Gastroesophageal sphincter (tissue), 4 donors: ENCODE measurements at regions not wholly inside any gene's neighbourhood (a gene's known extent, or its start where the extent isn't known, plus 50 kb on each side); places are given as distances from the start of the nearest gene placed in this dataset.

Experiments
- ATAC-seq: fragments of 150-250 bp; one replicate; pipeline ENCODE4 v1.9.1; 2016; ENCODE audit warnings: mild to moderate bottlenecking, moderate library complexity
- H3K27ac ChIP-seq, 4 donors: fragments of 200-600 bp; sonication (generic) in 3 of 4; 1 replicate in 3 of 4; 2 replicates in 1 of 4; pipeline ENCODE4 v1.5.1; 2016 to 2019
- H3K27me3 ChIP-seq: fragments of 200-600 bp; sonication (generic); one replicate; pipeline ENCODE4 v1.5.1; 2019
- H3K36me3 ChIP-seq, 2 donors: fragments of 200-600 bp; sonication (generic); one replicate each; pipeline ENCODE4 v1.5.1; 2019; ENCODE audit warnings: control low read depth in 1 of 2
- H3K4me1 ChIP-seq, 3 donors: fragments of 200-600 bp; sonication (generic); 1 replicate in 2 of 3; 2 replicates in 1 of 3; pipeline ENCODE4 v1.5.1; 2016 to 2019; ENCODE audit warnings: control low read depth in 2 of 3
- H3K4me3 ChIP-seq, 2 donors: fragments of 200-600 bp; sonication (generic); one replicate each; pipeline ENCODE4 v1.5.1; 2019; ENCODE audit warnings: mild to moderate bottlenecking in 1 of 2, moderate library complexity in 1 of 2
- H3K9me3 ChIP-seq, 3 donors: fragments of 200-600 bp; sonication (generic); one replicate each; pipeline ENCODE4 v1.5.1; 2017 to 2019; ENCODE audit warnings: control low read depth in 2 of 3
- EP300 ChIP-seq: sonication (generic); formaldehyde crosslinking; IDR thresholded peaks from one replicate; pipeline ENCODE4 v1.6.1; 2017; ENCODE audit warnings: antibody characterized with exemption, mild to moderate bottlenecking
- POLR2A ChIP-seq, 2 donors: fragments of 450-650 bp; IDR thresholded peaks; one replicate each; pipeline ENCODE4 v1.6.1; 2017; ENCODE audit warnings: antibody characterized with exemption in 2 of 2, mild to moderate bottlenecking in 2 of 2, moderate library complexity in 1 of 2
- POLR2AphosphoS5 ChIP-seq: sonication (generic); formaldehyde crosslinking; IDR thresholded peaks from one replicate; pipeline ENCODE4 v1.6.1; 2017; ENCODE audit warnings: antibody characterized with exemption
- WGBS, 2 donors: methylation state at CpG; one replicate each; pipeline ENCODE4 v1.1.5; 2018; ENCODE audit warnings: low coverage in 1 of 2; 5-methylcytosine and 5-hydroxymethylcytosine counted together
- TF ChIP-seq, protein P1 (sequence below), 4 experiments: fragments of 200-600 bp in 2 of 4; fragments of 450-650 bp in 2 of 4; sonication (generic) in 1 of 4; IDR thresholded peaks; one replicate each; pipeline ENCODE4 v1.5.1; 2017 to 2019; ENCODE audit warnings: antibody characterized with exemption in 4 of 4, mild to moderate bottlenecking in 2 of 4, moderate library complexity in 2 of 4

GRCh38 chr3:153574445-153574844, 412.4 kb downstream of the RAP2B start:
- Histone ChIP-seq H3K27me3 (no peaks in the 10 kb centered on the region), H3K9me3 (no peaks in the 10 kb centered on the region), H3K36me3 (no peaks in the 10 kb centered on the region), H3K4me3 (no peak overlapping the region), H3K27ac (no peak overlapping the region), H3K4me1 (no peaks in the 10 kb centered on the region)
- 64 to 85% methylated on average over 2 of the region's 2 CpGs for whole genome bisulfite sequencing, 2 donors
- TF ChIP-seq EP300 (no peak), POLR2A (IDR thresholded peaks at IDR 0.05) (no peak), POLR2AphosphoS5 (no peak)
- TF ChIP-seq, protein P1, sequence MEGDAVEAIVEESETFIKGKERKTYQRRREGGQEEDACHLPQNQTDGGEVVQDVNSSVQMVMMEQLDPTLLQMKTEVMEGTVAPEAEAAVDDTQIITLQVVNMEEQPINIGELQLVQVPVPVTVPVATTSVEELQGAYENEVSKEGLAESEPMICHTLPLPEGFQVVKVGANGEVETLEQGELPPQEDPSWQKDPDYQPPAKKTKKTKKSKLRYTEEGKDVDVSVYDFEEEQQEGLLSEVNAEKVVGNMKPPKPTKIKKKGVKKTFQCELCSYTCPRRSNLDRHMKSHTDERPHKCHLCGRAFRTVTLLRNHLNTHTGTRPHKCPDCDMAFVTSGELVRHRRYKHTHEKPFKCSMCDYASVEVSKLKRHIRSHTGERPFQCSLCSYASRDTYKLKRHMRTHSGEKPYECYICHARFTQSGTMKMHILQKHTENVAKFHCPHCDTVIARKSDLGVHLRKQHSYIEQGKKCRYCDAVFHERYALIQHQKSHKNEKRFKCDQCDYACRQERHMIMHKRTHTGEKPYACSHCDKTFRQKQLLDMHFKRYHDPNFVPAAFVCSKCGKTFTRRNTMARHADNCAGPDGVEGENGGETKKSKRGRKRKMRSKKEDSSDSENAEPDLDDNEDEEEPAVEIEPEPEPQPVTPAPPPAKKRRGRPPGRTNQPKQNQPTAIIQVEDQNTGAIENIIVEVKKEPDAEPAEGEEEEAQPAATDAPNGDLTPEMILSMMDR (IDR thresholded peaks at IDR 0.05) = no peak
- no peak for ATAC-seq

GRCh38 chr3:153577059-153577736, 415.2 kb downstream of the RAP2B start:
- WGBS, 2 donors = 38 to 74% methylated on average over 1 to 3 of the region's 3 CpGs
- Histone ChIP-seq H3K27ac (no peak overlapping the region), H3K4me1 (no peaks in the 10 kb centered on the region), H3K4me3 (no peak overlapping the region), H3K9me3 (no peaks in the 10 kb centered on the region), H3K36me3 (no peaks in the 10 kb centered on the region), H3K27me3 (no peaks in the 10 kb centered on the region)
- ATAC-seq = no peak
- TF ChIP-seq EP300 = no peak
- TF ChIP-seq POLR2A (IDR thresholded peaks at IDR 0.05) = no peak
- no peak for TF ChIP-seq POLR2AphosphoS5
- TF ChIP-seq, protein P1 (IDR thresholded peaks at IDR 0.05) = no peak

DNA sequence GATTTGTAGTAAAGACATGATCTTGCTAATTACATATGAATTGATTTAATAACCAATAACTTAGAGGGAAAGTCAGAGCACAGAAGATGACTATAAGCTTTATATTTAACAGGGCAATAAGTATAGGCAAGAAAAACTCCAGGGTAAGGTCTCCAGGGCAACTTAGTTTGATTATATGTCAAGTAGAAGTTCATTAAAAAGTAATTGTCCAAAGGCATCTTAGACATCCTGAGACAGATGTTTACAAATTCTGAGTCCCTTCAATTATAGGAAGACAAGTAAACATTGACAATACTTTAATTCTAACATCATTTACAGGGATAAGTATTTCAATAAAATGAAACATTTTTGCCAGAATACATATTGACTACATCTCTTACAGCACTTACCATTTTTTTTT, 416.0 kb downstream of the RAP2B start:
- TF ChIP-seq POLR2AphosphoS5 (no peak), POLR2A (IDR thresholded peaks at IDR 0.05) (no peak)
- TF ChIP-seq, protein P1 (IDR thresholded peaks at IDR 0.05) = no peak
- ATAC-seq = no peak
- Histone ChIP-seq H3K36me3 (no peaks in the 10 kb centered on the region), H3K4me3 (no peak overlapping the region), H3K27me3 (no peaks in the 10 kb centered on the region), H3K9me3 (no peaks in the 10 kb centered on the region), H3K27ac (no peak overlapping the region), H3K4me1 (no peaks in the 10 kb centered on the region)

DNA sequence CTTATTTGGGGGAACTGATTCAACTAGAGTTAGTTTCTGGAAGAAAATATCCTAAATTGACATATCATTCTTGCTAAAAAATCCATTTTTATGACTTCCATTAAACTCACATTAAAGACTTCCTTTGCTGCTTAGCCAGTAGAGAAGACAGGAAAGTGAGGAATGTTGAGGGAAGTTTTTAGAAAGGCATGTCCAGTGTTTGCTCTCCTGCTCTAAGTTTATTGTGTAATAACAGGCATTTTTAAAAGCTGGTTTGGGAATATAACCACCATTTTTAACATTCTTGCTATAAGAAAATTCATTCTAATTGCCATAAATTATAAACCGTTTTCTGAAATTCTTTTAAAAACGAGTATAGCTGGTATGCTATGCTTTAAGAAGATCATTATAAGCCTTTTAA, 428.0 kb downstream of the RAP2B start:
- Histone ChIP-seq H3K27me3 (no peaks in the 10 kb centered on the region), H3K36me3 (no peaks in the 10 kb centered on the region), H3K9me3 (no peaks in the 10 kb centered on the region), H3K27ac (no peak overlapping the region), H3K4me3 (no peak overlapping the region), H3K4me1 (no peaks in the 10 kb centered on the region)
- no peak for ATAC-seq
- no peak for TF ChIP-seq EP300
- TF ChIP-seq POLR2AphosphoS5 = no peak
- TF ChIP-seq POLR2A (IDR thresholded peaks at IDR 0.05) = no peak
- TF ChIP-seq, protein P1 (IDR thresholded peaks at IDR 0.05) = no peak
- WGBS, 2 donors = 85 to 89% methylated on average over 2 of the region's 2 CpGs

- whole genome bisulfite sequencing, 2 donors = 75 to 100% methylated on average over 1 of the region's 1 CpG
- Histone ChIP-seq H3K36me3 (no peaks in the 10 kb centered on the region), H3K27me3 (no peaks in the 10 kb centered on the region), H3K9me3 (no peaks in the 10 kb centered on the region), H3K27ac (no peak overlapping the region), H3K4me3 (no peak overlapping the region), H3K4me1 (no peaks in the 10 kb centered on the region)
- TF ChIP-seq, protein P1 (IDR thresholded peaks at IDR 0.05) = no peak
- no peak for TF ChIP-seq EP300
- no peak for TF ChIP-seq POLR2A (IDR thresholded peaks at IDR 0.05)
- TF ChIP-seq POLR2AphosphoS5 = no peak
- ATAC-seq = no peak
These were observed 429.7 kb downstream of the RAP2B start for GRCh38 chr3:153591561-153592245.
